ENCODE measurements at regions not wholly inside any gene's neighbourhood (a gene's known extent, or its start where the extent isn't known, plus 50 kb on each side); places are given as distances from the start of the nearest gene placed in this dataset.

DNA sequence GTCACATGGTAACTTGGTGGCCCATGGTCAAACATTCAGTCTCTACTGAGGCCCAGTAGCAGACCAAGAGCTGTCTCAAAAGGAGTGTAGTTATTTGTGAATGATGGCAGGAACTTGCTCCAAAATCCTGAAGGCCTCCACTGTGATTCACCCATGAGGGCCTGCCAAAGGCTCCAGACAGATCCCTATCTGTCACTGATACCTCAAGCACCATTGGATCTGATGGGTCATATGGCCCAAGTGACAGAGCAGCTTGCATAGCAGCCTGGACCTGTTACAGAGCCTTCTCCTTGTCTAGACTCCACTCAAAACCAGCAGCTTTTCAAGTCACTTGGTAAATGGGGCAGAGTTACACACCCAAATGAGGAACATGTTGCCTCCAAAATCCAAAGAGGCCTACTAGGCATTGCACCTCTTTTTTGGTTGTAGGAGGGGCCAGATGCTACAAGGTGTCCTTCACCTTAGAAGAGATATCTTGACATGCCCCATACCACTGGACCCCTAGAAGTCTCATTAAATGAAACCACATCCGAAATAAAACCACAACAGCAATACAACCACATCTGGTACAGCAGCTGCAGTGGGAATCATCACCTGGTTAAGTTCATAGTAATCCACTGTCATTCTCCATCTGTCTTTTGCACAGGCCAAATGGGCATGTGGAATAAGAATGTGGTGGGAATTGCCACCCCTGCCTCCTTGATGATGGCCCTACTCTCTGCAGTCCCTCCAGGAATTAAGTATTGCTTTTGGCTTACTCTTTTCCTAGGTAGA is 150.4 kb upstream of the MAX start:
- no peak for DNase-seq

DNA sequence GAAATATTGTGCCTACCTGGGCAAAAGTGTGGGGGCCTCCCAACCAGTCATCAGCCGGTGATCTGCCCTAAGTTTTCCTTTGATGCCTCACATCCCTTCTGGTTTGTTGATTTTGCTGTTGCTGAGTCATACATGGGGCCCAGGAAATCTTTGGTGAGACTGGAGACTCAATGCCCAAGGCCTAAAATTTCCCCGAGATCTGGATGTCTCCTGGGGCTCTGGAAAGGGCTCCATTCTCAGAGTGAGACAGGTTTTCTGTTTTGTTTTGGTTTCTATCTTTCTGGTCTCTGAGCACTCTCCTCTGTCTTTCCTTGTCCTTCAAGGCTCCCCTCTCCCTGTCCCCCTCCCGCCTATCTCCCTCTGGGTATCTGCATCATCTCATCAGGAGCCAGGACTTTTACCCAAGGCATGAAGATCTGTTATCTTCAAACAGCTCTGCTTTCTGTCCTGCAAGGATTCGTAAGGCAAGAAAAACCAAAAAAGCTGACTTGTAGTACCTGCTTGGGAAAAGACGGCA is 152.8 kb upstream of the MAX start:
- no peak for DNase-seq

DNA sequence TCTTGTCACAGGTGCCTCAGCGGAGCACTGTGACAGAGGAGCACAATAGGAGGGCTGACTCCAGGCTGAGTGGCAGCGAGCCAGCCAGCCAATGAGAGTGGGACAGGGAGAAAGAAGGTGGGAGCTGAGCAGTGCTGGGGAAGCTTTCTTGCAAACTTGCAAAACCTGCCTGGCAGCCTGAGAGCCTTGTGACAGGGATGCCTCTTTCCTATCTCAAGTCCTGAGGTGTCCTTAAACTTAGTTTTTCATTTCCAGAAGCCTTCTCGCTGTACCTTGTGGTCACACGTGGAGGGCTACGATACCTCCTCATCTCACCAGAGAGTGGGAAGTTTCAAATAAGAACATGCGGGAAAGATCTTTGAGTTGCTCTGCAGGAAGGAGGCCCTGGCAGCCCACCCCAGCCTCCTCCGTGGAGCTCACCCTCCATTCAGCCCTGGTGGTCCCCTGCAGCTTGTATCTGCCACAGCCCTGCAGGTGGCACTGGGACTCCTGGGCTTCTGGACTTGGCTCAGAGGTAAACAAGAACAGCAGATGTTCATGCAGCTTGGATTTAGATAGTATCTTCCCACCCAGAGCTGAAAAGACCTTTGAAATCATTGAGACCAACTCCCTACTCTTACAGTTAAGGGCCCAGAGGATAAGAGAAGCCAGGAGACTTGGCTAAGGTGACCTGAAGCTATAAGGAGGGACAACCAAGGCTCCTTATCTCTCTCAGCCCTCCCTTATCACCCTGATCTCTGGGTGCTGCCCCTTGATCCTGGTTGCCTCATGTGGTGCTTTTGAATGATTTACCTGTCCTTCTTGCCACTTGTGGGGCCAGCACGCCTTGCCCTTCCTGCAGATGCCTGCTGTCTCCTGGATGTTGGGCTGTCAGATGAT is 153.5 kb upstream of the MAX start:
- DNase-seq, result no peak

DNA sequence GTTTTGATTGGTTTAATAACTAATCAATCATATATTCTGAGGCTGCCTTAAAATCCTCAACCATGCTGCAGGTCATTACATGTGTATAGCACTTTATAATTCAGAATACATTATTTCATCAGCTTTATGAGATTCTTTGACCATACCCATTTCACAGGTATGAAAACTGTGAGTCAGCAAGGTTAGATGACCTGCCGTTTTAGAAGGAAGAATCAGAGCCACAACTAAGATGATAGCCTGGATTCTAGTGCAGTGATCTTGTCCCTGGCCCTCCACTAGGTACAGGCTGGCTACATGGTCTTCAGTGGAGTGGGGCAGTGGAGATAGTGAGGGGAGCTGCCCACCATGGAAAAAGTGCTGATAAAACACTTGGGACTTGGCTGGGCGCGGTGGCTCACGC is 154.4 kb upstream of the MAX start:
- DNase-seq, result no peak

DNA sequence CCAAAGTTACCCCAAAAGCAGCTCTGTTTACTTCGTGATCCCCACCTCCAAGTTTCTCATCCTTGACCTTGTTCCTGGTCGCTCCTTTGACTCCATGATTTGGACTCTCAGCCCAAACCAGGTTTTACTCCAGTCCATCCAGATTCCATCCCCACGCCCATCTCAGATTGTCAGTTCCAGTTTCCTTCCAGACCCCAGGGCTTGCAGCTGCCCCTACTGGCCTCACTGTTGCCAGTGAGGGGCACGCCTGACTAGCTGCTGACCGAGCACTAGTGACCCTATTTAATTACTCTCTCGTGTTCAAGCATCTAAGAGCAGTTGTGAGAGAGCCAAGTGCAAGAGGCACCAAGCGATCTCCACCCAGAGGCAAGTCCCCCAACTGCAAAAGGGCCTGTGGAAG is 155.1 kb upstream of the FUT8 start:
- no peak for DNase-seq

DNA sequence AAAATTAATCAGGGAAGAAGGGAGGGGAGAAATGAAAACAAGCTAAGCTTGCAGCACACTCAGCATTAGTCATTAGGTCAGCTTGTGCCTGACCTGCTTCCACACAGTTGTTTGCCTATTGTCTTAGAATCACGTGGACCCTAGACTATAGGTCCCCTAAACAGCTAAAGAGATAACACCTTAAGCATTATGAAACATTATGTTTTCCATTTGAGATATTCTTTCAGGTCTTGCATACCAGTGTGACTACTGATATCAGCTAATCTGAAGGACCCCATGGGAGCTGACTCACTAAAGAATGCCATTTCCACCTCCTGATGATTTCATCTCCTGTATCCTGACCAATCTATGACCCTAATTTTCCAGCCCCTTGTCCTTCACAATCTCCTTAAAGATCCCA is 154.1 kb upstream of the FUT8 start:
- no peak for DNase-seq

DNA sequence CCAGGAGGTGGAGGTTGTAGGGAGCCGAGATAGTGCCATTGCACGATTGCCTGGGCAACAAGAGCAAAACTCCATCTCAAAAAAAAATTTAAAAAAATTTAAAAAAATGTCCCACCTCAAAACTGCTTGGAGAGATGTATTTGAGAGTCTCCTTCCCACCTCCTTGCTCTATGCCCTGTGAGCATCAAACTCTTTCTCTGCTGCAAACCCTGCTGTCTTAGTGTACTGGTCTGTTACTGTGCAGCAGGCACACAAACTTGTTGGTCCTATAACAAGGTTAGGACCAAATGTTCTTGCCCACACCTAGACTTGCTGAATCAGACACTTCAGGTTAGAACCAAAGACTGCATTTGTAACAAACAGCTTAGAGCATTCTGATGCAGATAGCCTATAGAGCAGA is 153.5 kb upstream of the FUT8 start:
- no peak for DNase-seq

DNA sequence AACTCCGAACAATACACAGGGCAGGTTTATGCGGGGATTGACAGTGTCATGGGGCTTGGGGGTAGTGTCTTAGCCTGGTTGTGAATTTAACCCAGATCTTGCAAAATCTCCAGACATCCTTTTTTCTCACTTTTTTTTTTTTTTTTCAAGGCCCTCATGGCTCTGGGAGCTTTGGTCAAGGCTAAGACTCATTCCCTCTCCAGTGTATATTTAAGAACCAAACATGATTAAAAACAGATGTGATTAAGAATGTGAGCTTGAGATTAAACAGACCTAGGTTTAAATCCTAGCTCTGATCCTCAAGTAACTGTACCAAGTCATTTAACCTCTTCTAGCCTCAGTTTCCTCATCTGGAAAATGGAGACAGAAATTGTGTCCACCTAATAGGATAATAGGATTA is 151.7 kb upstream of the FUT8 start:
- no peak for DNase-seq

DNA sequence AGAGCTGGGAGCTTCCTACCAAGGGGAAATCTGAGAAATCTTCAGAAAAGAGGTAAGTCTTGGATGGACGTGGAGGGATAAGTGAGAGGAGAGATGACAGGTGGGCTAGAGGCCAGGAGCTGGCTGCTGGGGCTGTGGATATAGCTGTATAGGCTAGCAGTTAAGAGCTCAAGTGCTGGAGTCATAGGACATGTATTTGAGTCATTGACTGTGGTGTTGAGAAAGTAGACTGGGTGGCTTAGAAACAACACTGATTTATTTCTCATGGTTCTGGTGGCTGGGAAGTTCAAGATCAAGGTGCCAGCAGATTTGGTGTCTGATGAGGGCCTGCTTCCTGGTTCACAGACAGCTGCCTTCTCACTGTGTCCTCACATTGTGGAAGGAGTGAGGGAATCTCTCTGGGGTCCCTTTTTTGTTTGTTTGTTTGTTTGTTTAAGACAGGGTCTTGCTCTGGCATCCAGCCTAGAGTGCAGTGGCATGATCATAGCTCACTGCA is 151.1 kb upstream of the FUT8 start:
- DNase-seq, result no peak

DNA sequence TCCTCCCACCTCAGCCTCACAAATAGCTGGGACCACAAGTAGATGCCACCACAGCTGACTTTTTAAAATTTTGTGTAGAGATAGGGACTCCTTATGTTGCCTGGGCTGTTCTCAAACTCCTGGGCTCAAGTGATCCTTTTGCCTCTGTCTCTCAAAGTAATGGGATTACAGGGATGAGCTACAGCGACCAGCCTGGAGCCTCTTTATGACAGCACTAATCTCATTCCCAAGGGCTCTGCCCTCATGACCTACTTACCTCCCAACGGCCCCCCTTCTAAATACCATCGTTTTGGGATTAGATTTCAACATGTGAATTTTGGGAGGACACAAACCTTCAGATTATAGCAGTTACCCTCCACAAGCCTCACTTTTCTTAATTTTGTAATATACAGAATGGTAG is 150.6 kb upstream of the FUT8 start:
- no peak for DNase-seq

DNA sequence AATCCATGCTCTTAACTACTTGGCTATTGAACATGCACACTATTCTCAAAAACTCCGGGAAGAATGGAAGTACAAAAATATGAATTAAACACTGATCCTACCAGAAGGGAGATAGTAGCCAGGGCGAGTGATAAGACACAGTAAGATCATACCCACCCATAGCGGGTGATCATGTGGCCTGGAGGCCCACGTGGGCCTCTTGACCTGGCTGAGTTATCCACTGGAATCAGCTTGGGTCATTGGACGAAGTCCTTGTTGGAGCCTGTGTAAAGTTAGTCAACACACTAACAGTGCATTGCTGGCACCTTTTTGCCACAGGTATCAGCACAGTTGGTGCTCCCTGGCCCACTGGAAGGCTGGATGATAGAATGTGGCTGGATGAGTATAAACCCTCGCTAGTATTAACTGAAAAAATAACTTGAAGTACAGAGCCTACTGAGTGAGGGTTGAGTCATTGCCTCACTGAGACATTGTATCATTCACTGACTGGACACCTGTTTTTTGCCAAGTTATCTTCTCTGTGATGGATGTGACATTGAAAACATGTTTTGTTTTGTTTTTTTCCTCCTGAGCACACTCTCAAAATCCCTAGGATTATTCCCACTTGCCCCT is 149.2 kb upstream of the FUT8 start:
- DNase-seq, result no peak

DNA sequence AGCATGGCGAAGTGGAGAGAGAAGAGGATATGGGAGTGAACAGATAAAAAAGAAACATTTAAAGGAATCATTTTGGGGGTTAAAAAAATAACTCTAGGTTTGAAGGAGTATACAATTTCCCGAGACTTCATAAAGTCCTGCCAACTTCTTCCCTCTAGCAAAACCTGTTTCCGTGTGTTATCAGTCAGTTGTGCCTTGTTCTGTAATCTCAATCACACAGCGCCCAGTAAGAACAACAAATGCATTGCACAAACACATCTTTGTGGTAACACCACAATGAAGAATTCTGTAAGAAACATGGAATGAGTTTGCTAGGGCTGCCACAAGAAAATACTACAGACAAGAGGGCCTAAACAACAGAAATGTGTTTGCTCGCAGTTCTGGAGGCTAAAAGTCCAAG is 144.7 kb upstream of the FUT8 start:
- no peak for DNase-seq

DNA sequence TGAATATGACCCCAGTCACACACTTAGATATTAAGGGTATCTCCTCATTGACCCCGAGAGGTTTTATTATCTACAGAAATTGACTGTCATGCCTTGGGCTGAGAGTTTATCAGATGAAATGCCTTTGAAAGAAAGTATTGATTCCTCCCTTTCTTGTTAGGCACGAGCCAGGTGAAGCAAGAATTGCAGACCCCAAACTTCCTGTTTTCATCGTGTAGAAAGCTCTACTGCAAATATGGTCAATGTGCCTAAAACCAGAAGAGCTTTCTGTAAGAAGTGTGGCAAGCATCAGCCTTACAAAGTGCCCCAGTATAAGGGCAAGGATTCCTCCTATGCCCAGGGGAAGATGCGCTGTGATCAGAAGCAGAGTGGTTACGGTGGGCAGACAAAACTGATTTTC is 143.9 kb upstream of the FUT8 start:
- DNase-seq, result no peak

DNA sequence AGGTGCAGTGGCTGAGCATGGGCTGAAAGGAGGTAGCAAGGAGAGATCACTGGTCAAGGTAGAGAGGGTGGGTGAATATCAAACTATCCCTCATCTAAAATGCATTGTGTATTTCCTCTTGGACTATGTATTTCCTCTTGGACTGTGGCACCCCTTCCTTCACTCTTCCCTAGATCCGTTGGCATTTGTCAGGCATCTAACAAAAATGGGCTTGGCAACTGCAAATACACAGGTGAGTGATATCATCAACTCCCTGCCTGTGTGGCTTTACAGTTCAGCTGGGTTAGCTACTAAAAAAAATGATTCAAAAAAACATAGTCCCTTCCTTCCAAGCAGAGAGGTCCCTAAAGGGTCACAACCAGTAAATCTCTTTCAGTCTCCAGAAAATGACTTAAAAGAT is 142.8 kb upstream of the FUT8 start:
- DNase-seq, result no peak

DNA sequence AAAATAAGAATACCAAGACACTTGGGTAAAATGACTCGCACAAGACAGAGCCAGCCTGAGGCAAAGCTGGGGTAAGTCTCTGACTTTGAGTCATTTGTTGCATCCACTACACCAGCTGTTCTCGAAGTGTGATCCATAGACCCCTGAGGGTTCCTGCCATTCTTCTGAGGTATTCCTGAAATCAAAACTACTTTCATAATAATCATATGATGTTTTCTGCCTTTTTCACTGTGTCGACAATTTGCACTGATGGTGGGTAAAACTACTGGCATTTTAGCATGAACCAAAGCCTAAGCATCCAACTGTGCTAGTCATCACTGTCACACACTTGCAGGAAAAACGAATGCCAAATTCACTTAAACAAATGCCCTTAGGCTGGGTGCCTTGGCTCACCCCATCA is 135.5 kb upstream of the FUT8 start:
- DNase-seq, result no peak

DNA sequence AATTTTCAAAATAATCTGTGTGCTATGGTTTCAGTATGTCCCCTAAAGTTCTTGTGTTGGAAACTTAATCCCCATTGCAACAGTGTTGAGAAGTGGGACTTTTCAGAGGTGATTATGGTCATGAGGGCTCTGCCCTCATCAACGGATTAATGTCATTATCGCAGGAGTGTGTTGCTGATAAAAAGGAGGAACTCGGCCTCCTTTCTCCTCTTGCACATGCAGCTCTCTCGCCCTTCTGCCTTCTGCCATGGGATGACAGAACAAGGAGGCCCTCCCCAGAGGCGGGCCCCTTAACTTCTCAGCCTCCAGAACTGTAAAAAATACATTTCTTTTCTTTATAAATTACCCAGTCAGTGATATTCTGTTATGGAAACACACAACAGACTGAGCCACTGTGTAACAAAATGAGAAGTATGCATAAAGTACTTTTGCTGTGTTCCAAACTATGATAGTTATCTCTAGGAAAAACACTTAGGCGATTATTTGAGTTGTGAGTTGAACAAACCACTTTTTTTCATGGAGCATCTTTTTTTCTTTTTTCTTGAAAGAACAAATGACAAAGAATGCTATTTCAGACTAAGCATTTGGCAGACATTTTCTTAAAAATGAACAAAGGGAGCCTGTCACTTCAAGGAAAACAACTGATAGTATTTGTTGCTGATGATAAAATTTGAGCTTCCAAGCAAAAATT is 134.8 kb upstream of the FUT8 start:
- no peak for DNase-seq

DNA sequence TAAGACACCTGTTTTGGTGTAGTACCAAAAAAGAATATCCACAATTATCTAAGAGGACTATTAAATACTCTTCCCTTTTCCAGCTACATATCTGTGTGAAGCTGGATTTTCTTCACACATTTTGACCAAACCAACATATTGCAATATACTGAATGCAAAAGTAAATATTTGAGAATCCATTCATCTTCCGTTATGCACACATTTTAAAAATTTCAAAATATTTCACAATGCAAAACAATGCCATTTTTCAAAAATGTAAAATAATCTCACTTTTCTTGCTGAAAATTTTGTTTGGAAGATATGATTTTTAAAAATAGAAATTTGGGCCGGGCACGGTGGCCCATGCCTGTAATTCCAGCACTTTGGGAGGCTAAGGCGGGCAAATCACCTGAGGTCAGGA is 133.9 kb upstream of the FUT8 start:
- DNase-seq, result no peak

DNA sequence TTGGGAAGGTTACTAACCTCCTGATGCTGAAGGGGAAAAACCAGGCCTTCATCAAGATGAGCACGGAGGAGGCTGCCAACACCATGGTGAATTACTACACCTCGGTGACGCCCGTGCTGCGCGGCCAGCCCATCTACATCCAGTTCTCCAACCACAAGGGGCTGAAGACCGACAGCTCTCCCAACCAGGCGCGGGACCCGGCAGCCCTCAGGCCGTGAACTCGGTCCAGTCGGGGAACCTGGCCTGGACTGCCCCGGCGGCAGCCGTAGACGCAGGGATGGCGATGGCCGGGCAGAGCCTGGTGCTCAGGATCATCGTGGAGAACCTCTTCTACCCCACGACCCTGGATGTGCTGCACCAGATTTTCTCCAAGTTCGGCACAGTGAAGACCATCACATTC is 133.0 kb upstream of the FUT8 start:
- no peak for DNase-seq

DNA sequence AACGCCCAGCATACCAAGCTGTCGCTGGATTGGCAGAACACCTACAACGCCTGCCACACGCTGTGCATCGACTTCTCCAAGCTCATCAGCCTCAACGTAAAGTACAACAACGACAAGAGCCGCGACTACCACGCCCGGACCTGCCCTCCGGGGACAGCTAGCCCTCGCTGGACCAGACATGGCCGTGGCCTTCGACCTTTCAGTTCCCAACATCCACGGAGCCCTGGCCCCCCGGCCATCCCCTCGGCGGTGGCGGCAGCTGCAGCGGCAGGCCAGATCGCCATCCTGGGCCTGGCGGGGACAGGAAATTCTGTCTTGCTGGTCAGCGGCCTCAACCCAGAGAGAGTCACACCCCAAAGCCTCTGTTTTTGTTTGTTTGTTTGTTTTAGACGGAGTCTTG is 132.6 kb upstream of the FUT8 start:
- no peak for DNase-seq

DNA sequence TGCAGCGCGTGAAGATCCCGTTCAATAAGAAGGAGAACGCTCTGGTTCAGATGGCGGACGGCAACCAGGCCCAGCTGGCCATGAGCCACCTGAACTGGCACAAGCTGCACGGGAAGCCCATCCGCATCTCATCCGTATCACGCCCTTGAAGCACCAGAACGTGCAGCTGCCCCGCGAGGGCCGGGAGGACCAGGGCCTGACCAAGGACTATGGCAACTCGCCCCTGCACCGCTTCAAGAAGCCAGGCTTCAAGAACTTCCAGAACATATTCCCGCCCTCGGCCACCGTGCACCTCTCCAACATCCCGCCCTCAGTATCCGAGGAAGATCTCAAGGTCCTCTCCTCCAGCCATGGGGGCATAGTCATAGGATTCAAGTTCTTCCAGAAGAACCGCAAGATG is 131.9 kb upstream of the FUT8 start:
- no peak for DNase-seq

DNA sequence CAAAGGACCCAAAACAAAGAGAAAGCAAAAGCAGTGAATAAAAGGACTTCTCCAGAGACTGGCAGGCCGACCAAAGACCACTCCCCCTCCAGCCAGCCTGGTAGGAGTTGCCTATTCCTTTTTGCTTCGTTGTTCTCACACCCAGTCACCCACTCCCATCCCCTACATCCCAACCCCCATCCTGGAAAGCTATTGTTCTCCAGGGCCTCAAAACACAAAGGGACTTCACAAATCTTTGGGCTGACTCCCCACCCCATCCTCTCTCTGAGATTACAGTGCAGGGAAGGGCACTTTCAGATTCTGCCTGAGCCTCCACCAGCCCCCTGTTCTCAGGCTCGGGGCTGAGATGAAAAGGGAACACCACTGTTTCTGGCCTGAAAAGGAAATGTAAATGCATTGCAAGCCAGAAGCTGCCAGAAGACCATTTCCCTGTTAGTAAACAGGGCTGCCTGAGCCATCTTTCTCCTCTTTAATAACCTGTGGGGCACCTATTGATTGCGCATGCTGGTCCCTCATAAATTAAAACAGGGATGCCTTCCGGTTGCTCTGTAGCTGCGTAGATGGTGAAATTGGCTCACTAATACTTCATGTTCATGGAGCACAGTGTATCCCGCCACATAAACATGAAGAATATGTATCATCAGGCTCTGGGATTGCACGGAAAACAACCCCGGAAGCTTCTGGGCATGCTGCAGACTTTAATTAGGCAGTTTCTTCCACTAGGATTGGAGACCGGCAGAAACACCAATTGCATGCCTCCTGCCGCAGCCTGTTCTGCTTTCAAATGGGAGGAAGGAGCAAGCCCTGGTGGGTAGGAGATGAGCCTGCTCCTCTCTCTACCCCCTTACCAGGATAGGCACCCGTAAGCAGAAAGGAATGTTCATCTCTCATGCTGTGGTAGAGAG is 130.3 kb upstream of the FUT8 start:
- DNase-seq, result no peak

DNA sequence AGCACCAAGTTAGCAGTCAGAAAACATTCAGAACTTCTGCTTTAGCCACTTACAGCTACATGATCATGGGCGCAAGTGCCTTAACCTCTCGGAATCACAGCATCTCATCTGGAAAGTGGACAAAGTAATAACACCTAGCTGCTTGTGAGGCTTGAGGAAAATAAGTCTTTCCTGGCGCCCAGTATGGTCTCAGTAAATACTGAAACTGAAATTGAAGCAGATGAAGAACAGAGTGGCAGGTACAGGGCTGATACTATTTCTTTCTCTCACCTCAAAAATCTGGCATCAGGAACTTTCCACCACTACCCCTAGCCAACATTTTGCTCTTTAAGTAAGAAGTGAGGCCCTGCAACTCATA is 129.7 kb upstream of the FUT8 start:
- DNase-seq, result no peak

All from NCI-H446 treated with DMSO at 0.1 percent for 48 hours (cell line).